ENCODE measurements at regions not wholly inside any gene's neighbourhood (a gene's known extent, or its start where the extent isn't known, plus 50 kb on each side); places are given as distances from the start of the nearest gene placed in this dataset.

DNA sequence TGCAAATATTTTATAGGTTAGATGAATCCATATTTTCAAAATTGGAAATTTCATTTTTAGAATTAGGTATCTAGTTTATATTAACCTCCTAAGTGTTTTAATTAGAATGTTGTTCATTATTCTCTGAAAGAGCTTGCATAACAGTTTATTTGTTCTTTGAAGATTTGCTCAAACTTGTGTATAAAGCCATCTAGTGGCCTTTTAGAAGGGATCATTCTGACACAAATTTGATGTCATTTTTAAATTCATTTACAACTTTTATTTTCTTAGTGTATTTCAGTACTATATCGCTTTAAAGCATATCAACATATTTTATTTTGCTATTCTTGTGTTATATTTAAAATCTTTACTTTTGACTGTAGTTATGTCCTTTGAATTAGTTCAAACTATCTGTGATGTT lies 527.0 kb upstream of the NRG3 start:
- TF ChIP-seq, protein P1, sequence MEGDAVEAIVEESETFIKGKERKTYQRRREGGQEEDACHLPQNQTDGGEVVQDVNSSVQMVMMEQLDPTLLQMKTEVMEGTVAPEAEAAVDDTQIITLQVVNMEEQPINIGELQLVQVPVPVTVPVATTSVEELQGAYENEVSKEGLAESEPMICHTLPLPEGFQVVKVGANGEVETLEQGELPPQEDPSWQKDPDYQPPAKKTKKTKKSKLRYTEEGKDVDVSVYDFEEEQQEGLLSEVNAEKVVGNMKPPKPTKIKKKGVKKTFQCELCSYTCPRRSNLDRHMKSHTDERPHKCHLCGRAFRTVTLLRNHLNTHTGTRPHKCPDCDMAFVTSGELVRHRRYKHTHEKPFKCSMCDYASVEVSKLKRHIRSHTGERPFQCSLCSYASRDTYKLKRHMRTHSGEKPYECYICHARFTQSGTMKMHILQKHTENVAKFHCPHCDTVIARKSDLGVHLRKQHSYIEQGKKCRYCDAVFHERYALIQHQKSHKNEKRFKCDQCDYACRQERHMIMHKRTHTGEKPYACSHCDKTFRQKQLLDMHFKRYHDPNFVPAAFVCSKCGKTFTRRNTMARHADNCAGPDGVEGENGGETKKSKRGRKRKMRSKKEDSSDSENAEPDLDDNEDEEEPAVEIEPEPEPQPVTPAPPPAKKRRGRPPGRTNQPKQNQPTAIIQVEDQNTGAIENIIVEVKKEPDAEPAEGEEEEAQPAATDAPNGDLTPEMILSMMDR (IDR thresholded peaks at IDR 0.05 in 4 of 5, conservative IDR thresholded peaks at IDR 0.05 in 1 of 5): no peak
- no peak for TF ChIP-seq POLR2A (IDR thresholded peaks at IDR 0.05)
